NCI-H128 (cell line): ENCODE measurements at regions not wholly inside any gene's neighbourhood (a gene's known extent, or its start where the extent isn't known, plus 50 kb on each side); places are given as distances from the start of the nearest gene placed in this dataset.
"Not testable (repeated sequence)": the region's sequence is repeated elsewhere in the genome, so short reads cannot be mapped to it uniquely, and the experiment has no call there.

Experiments
- DNase-seq: peaks from one replicate; lab custom pipeline; 2025; ENCODE audit not compliant: unreplicated experiment; lab: John Stamatoyannopoulos, UW

DNA sequence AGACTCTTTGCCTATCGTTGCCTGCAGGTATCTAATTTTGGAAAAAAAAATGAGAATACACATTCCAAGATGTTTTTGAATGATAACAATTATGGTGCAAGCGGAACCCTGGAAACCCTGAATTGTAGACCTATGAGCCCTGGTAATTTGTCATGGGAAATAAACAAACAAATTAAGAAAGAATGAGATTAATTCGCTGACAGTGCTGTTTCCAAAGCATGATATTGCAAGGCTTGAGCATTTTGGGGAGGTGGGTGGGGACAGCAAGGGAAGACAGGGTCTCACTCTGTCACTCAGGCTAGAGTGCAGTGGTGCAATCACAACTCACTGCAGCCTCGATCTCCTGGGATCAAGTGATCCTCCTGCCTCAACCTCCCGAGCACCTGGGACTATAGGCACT, 900.3 kb downstream of the IPMK start:
- no peak for DNase-seq

DNA sequence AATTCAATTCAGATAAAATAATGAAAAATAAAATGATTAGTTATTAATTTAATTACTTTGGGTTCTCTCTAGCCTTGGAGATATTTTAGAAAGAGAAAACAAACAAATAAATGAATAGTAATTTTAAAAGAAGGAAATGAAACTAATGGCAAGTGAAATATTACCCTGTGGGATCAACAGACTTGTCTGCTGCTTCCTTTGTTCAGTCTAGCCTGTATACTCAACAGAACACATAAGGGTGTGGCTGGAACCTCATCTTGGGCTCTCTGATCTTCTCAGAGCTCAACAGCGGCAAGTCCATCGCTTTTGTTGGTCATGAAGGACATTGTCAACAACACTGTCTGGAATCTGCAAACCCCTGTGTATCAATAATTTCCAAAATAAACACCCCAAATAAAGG, 904.9 kb downstream of the IPMK start:
- DNase-seq = no peak

DNA sequence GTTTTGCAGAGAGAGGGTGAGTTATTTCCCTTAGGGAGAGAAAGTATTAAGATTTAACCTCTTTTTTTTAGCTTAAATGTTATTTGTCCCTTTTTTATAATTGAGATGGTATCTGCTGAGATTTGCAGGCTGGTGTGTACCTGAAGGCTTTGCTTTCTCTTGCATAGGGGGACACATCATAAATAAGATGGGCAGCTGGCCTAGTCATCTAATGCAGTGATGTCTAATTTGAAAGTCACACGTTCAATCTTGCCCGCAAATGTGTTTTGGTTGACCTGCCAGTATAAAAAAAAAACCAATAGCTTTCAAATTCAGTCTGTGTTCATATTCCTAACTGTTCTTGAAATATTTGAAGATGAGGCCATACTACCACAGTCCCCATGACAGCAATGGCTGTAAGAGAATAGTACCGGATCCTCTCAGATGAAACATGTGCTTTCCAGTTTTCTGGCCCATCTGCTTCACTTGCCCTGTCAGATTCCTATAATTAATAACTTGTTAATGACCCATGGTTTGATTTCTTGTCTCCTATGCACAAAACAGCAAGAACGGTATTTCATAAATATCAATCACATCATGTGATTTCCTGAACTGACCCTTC, 914.2 kb downstream of the IPMK start:
- no peak for DNase-seq

DNA sequence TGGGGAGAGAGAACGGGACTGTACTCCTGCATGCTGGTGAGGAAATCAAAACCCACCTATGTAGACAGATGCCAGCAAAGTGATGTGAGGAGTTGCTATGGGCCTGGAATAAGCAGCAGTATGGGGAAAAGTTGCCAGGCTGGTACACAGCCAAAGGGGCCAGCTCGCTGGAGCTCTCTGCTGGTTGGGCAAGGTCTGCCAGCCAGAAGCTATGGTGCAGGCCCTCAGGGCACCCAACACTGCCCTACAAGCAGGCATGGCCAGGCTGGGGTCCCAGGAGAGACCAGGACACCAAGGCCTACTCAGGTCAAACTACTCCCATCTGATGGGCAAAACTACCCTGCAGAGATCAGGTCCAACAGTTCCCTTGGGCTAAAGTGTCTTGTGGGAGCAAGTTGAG, 916.6 kb downstream of the IPMK start:
- no peak for DNase-seq

DNA sequence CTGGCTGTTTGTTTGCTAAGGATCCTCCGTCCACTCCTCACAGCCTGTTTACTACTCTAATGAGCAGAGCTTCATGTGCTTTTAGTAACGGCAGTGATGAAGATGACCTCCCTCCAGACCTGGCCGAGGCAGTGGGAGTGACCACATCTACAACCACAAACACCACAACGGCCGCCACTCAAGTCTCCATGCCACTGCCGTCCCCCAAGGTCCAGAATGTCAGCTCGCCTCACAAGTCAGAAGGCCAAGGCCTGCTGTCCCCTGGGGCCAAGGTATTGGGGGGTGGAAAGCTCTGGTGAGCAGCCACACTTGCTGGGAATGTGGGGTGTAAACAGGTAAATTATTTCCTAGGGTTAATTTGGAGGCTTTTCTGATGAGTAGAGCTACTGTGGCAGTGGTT, 926.4 kb downstream of the IPMK start:
- DNase-seq = no peak

DNA sequence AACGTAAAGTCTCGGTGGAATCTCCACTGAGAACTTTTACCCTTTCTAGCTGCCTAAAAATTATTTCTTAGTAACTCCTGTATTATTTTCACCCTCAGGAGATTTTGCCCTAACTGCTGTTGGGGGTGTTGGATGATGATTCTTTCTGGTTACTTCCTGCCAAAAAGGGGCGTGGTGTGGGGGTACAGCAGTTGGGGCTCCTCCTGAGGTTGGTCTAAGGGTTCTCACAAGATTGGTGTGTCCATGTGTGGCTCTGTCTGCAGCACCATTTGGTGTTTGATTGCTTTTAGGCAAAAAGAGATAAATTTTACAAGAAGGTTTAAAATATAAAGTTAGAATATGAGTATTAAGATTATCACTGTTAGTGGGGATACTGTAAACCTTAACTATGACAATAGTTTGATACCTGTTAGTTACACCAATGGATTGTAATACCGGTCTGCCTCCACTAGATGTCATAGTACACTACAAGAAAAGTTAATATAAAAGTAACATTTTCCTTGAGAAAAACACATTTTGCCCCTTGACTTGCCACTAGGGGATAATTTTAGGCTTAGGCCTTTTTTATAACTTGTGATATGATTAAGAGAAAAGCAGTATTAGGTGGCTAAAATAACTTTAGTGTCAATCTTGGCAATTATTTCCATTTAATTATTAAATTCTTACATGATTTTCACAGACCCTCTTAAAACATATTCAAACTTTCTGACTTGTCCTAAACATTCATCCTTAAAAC, 928.7 kb downstream of the IPMK start:
- no peak for DNase-seq

DNA sequence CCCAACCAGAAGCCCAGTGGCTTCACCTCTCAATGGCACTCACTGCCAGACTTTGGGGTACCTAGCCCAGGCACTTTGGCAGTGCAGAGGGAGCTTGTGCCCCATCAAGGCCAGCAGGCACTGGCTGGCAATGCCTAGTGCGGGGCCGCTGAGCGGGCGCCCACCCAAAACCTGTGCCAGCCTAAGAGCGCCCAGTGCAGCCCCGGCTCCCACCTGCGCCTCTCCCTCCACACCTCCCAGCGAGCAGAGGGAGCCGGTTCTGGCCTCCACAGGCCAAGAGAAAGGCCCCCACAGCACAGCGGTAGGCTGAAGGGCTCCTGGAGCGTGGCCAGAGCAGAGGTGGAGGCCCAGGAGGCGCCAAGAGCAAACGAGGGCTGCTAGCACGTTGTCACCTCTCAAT, 930.8 kb downstream of the IPMK start:
- no peak for DNase-seq

DNA sequence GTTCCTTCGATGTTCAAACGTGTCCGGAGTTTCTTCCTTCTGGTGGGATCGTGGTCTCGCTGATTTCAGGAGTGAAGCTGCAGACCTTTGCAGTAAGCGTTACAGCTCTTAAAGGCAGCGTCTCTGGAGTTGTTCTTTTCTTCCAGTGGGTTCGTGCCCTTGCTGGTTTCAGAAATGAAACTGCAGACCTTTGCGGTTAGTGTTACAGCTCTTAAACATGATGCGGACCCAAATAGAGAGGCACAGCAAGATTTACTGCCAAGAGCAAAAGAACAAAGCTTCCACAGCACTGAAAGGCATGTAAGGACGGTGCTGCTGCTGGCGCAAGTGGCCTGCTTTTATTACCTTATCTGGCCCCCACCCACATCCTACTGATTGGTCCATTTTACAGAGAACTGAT, 931.4 kb downstream of the IPMK start:
- DNase-seq = no peak

DNA sequence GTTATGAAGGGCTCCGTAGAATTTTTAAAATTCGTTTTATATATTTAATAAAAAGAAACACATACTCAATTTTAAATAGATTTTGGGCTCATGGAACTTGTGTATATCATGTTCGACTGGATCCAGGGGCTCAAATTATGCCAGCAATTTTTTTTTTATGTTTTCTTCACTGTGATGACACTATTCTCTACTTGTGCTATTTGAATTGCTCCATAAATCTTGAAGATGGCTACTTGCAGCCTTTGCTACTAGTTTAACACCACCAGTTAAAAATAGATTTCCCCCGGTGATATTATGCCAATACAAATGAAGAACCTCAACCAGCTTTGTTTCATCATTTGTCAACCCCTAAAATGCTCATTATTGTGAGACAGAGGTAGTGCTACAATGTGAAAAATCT, 933.2 kb downstream of the IPMK start:
- DNase-seq = no peak

DNA sequence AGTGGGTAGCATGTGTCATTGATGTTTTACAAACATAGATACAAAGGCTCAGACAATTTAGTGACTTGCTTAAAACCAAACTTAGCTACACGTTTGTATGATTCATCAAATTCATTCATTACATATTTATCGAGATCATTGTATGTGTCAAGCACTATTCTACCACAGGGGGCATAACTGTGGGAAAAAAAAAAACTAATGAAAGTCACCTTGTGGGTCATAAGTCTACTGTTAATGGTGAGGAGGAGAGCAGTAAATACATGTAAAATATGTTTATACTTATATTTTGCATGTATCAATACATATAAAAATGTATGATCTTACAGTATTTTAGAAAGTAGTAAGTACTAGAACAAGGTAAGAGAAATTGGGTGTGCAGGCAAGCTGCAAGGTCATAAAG, 933.8 kb downstream of the IPMK start:
- no peak for DNase-seq

DNA sequence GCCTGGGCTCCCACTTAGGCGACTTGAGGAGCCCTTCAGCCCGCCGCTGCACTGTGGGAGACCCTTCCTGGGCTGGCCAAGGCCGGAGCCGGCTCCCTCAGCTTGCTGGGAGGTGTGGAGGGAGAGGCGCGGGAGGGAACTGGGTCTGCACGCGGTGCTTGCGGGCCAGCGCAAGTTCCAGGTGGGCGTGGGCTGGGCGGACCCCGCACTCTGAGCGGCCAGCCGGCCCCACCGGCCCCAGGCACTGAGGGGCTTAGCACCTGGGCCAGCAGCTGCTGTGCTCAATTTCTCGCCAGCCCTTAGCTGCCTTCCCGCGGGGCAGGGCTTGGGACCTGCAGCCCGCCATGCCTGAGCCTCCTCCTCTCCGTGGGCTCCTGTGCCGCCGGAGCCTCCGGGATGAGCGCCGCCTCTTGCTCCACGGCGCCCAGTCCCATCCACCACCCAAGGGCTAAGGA, 946.3 kb downstream of the IPMK start:
- not testable (repeated sequence) for DNase-seq

DNA sequence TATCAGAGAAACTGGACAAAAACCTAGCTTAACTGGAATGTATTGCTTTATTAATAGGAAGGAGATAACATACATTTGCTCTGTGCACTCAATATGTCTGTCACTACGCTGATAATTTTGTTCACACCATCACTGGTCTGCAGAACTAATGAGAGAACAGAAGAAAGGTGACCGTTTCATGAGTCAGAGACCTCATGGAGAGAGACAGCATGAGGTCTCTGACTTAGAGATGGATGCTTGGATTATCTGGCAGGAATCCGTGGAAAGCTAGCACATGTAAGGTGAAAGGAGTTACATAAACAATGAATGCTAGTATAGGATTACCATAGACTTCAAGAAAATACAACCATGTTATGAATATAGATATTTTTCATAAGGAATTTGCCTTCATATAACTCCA, 947.3 kb downstream of the IPMK start:
- DNase-seq = no peak

DNA sequence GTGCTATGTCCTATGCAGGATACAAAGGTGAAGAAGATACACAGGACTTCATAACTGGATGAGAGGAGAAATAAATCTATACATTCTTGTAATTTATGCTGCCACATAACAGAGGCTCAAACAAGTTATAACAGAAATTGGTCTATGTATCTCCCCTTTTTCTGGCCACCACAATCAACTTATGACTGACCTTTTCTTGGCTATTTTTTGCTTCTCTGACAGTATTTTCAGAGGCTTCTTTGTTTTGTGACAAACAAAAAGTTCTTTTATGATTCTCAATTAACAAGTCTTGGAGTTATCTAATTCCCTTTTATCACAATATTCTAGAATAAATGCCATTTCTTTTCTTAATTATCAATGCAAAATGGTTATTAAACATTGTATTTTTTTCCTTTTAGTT, 953.0 kb upstream of the ZWINT start:
- DNase-seq = no peak

DNA sequence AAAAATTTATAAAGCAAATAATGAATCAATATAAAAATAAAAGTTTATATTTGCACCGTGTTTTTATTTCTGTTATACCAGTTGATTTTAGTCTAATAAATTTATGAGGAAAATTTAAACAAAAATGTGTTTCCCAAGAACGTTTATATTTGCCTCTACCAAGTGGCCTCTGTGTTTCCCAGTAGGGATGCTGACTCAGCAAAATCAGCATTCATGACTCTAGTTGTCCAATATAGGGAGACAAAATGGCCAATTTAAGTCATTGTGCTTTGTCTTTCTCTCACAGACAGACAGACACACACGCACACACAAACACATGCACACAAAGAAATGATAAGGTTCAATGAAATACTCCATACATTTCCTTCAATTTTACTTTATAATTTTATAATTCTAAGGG, 942.5 kb upstream of the ZWINT start:
- DNase-seq = no peak

DNA sequence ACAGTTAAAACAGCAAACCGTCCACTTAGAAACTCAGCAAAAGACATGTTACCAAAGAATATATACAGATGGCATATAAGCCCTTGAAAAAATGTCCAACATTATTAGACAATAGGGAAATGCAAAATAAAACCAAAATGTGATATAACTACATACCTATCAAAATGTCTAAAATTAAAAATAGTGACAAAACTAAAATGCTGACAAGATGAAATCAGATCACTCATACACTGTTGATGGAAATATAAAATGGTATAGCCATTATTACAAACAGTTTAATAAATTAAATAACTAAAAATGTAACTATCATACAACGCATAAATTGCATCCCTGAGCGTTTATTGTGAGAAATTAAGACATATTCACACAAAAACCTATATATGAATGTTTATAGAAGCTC, 939.7 kb upstream of the ZWINT start:
- DNase-seq = no peak

DNA sequence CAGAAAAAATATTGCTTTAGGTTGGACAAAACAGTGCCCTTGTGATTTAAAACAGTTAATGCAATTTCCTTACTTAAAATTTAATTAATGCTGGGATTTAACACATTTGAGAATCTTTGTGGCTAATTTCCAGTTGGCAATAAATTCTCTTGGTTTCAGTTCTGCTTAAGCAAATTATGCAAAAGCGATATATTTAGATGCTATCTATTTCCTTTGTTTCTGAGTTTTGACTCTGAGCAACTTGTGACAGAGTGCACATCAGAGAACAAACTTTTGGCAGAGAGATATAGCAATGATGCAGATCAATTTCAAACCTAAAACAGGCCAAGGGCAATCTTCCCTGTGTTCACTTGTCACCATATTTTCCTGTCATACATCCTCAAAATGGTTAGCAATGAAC, 933.6 kb upstream of the ZWINT start:
- DNase-seq = no peak

DNA sequence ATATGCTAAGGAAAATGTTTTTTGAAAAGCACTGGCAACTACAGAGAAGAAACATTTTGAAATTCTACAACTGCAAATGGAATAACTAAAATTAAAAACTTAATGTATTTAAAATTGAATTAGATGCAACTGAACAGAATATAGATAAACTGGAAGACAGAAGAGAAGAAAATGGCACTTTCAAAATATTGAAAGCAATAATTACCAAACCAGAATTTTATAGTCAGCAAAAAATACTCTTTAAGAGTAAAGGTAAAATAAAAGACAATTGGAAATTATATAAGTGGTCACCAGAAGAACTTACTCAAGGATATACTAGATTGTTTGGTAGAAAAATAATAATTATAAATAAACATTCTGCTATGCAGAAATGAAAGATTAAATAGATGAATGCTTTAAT, 927.7 kb upstream of the ZWINT start:
- no peak for DNase-seq

DNA sequence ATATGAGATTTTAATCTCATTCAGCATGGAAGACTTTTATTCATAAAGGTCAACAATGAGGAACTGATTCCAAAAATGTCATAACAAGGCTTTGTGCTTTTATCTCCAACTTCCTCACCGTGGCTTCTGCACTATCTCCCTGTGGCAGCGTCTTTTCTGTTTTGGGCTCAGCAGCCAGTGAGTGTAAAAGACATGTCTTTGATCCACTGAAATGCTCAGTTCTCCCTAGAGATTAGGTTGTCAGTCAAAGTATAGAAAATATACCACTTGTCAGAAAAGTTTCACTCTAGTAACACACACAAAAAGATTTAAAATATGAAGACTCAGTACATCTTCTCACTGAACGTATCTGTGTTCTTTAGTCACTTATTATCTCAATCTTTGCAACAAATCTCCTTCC, 901.8 kb upstream of the ZWINT start:
- DNase-seq = no peak

DNA sequence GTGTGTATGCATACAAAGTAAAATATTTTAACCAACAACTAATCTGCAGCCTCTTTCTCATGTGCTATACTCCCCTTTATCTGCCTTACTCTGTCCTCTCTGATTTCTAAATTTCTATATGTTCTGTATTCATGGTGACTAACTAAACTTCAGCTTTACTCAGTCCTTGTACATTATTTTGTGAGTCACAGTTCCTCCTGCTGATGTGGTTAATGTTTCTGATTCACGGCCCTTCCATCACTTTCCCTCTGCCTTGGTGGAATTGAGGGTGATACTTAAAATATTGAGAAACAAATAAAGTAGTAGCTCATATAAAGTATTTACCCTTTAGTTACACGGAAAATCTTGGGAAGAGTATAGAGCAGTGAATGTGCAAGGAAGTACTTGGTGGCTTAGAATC, 899.1 kb upstream of the ZWINT start:
- no peak for DNase-seq

DNA sequence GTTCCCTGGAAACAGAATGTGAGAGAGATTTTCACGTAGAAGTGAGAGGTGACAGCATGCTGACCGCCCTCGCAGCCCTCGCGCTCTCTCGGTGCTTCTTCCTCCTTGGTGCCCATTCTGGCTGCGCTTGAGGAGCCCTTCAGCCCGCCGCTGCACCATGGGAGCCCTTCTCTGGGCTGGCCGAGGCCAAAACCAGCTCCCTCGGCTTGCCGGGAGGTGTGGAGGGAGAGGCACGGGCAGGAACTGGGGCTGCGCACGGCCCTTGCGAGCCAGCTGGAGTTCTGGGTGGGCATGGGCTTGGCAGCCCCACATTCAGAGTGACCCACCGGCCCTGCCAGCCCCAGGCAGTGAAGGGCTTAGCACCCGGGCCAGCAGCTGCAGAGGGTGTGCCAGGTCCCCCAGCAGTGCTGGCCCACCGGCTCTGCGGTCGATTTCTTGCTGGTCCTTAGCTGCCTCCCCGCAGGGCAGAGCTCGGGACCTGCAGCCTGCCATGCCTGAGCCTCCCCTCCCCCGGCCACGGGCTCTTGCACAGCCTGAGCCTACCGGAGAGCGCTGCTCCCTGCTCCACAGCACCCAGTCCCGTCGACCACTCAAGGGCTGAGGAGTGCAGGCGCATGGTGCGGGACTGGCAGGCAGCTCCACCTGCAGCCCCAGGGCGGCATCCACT, 888.7 kb upstream of the ZWINT start:
- DNase-seq = no peak

DNA sequence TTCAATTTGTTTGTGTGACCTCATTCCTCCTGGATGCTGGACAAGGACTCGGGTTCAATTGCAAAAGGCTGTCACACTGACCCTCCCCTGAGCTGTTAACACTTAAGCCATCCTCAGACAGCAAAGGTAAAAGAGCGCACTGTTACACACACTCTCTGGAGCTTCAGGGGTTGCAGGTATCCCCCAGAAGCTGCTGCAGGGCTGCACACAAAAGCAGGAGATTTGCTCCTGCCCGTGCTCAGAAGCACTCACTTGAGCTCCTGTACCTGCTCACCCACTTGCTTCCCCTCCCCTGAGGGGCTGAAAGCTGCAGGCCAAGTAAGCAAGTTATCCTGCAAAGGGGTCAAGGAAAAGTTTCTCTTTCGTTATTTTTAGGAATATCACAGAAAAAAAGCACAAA, 886.2 kb upstream of the ZWINT start:
- no peak for DNase-seq

DNA sequence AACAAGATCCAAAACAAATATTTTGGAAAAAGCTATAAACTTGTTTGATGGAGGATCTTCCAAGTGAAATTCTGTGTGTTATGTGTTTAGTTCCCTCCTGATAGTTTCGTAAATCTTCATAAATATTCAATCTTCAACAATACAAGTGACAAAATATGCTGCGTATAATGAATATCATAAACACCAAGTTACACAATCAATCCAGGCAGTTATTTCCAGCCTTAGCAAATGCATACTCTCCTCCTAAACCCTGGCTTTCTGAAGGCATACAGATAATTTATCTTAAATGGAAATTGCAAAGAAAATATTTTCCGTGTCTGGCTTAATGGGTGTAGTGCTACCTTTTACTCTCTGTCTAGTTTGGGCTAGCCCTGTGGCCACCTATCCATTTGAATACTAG, 864.9 kb upstream of the ZWINT start:
- no peak for DNase-seq

DNA sequence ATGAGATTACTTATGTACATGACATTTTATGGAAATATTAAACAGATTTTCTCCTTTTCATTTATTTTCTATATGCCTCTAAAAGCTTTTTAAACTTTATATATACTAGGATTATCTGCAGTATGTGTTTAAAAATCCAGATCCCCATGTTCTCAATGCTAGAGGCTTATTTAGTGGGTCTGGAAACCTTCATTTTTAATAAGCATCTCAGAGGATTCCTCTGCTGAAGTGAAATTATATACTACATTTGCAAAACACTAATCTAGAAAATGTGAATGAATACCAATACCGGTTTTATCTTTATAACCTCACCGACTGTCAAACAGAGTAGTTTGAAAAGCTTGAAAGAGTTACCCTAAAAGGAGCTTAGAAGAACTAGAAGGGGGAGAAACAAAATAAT, 863.8 kb upstream of the ZWINT start:
- no peak for DNase-seq
